GM23248 (cell line): ENCODE measurements at regions not wholly inside any gene's neighbourhood (a gene's known extent, or its start where the extent isn't known, plus 50 kb on each side); places are given as distances from the start of the nearest gene placed in this dataset.

Source experiments
- DNase-seq: peaks from one replicate; pipeline ENCODE4 v3.0.0-alpha.2; 2015
- H2AFZ ChIP-seq: fragments of 200-600 bp; sonication (generic); 2 replicates; pipeline ENCODE4 v1.6.1; 2016; ENCODE audit warnings: antibody characterized with exemption
- H3F3A ChIP-seq: fragments of 200-600 bp; sonication (generic); 2 replicates; pipeline ENCODE4 v1.6.1; 2016; ENCODE audit warnings: mild to moderate bottlenecking, antibody characterized with exemption, mixed run types; ENCODE audit not compliant: insufficient read depth
- H3K27ac ChIP-seq: fragments of 200-600 bp; sonication (generic); 2 replicates; pipeline ENCODE4 v1.5.1; 2016; ENCODE audit warnings: mild to moderate bottlenecking
- H3K27me3 ChIP-seq: fragments of 200-600 bp; sonication (generic); replicated peaks from 2 replicates; pipeline ENCODE4 v1.6.1; 2016; ENCODE audit warnings: mild to moderate bottlenecking; ENCODE audit not compliant: insufficient read depth
- H3K36me3 ChIP-seq: fragments of 200-600 bp; sonication (generic); 2 replicates; pipeline ENCODE4 v1.6.1; 2016; ENCODE audit warnings: low read depth, mild to moderate bottlenecking
- H3K4me1 ChIP-seq: fragments of 200-600 bp; sonication (generic); 2 replicates; pipeline ENCODE4 v1.6.1; 2016; ENCODE audit warnings: mild to moderate bottlenecking; ENCODE audit not compliant: insufficient read depth
- H3K4me2 ChIP-seq: fragments of 200-600 bp; sonication (generic); one replicate; pipeline ENCODE4 v1.6.1; 2016; ENCODE audit warnings: mild to moderate bottlenecking; ENCODE audit not compliant: unreplicated experiment
- H3K4me3 ChIP-seq: fragments of 200-600 bp; sonication (generic); 2 replicates; pipeline ENCODE4 v1.5.1; 2016; ENCODE audit warnings: mild to moderate bottlenecking
- H3K79me2 ChIP-seq: fragments of 200-600 bp; sonication (generic); 2 replicates; pipeline ENCODE4 v1.6.1; 2016; ENCODE audit warnings: mild to moderate bottlenecking; ENCODE audit not compliant: insufficient read depth
- H3K9ac ChIP-seq: fragments of 200-600 bp; sonication (generic); 2 replicates; pipeline ENCODE4 v1.6.1; 2016; ENCODE audit warnings: mild to moderate bottlenecking
- H3K9me2 ChIP-seq: fragments of 200-600 bp; sonication (generic); 2 replicates; pipeline ENCODE4 v1.6.1; 2016; ENCODE audit warnings: mixed run types, mild to moderate bottlenecking, moderate library complexity; ENCODE audit not compliant: insufficient read depth
- H3K9me3 ChIP-seq: fragments of 200-600 bp; sonication (generic); one replicate; pipeline ENCODE4 v1.6.1; 2017; ENCODE audit warnings: low read depth
- H4K20me1 ChIP-seq: fragments of 200-600 bp; sonication (generic); 2 replicates; pipeline ENCODE4 v1.6.0; 2016; ENCODE audit not compliant: insufficient read depth
- EZH2 ChIP-seq: fragments of 200-600 bp; sonication (generic); IDR thresholded peaks from 2 replicates; pipeline ENCODE4 v1.6.1; 2018; ENCODE audit warnings: antibody characterized with exemption, mild to moderate bottlenecking; ENCODE audit not compliant: insufficient read depth, poor library complexity, severe bottlenecking
- EZH2phosphoT487 ChIP-seq: fragments of 200-600 bp; sonication (generic); IDR thresholded peaks from 2 replicates; pipeline ENCODE4 v1.6.1; 2018; ENCODE audit warnings: antibody characterized with exemption, moderate library complexity, mild to moderate bottlenecking, low read depth; ENCODE audit not compliant: insufficient read depth
- WGBS, 2 experiments: methylation state at CpG; one replicate each; pipeline ENCODE4 v1.1.6; 2015 to 2017; ENCODE audit warnings: low lambda C conversion rate in 2 of 2, low coverage in 1 of 2; ENCODE audit errors: missing lambda C conversion rate in 2 of 2; 5-methylcytosine and 5-hydroxymethylcytosine counted together
- in situ Hi-C: fragments of 300-500 bp; cut with MboI; formaldehyde crosslinking; loops from 2 replicates; pipeline ENCODE4 v1.15.0; 2020

- 24 to 29% methylated on average over 7 of the region's 7 CpGs for WGBS, 2 experiments
- Histone ChIP-seq H3K4me1 (peaks cover 8% of the 10 kb centered on the region), H3K27ac (no peak overlapping the region), H3K27me3 (no peaks in the 10 kb centered on the region), H3K36me3 (no peaks in the 10 kb centered on the region), H3K4me2 (no peak overlapping the region), H3K9ac (no peak overlapping the region), H3K79me2 (no peaks in the 10 kb centered on the region), H3F3A (peaks cover 5% of the 10 kb centered on the region; the same call in 1 of the 2 replicates), H3K9me2 (no peaks in the 10 kb centered on the region), H4K20me1 (no peaks in the 10 kb centered on the region), H3K4me3 (no peak overlapping the region), H3K9me3 (no peaks in the 10 kb centered on the region), H2AFZ (no peak overlapping the region)
- TF ChIP-seq EZH2 (no peak), EZH2phosphoT487 (no peak)
- in situ Hi-C loops, result loop anchor here (10.0 to 25.0 kb wide), 2 partner anchors 209 to 229 kb away; no protein-coding TSS in a partner anchor
- DNase-seq, result peak; percentile 72
Measured at GRCh38 chr15:57866149-57866736, 159.7 kb downstream of the POLR2M start.

GRCh38 chr15:57867970-57868798 lies 161.7 kb downstream of the POLR2M start:
- Histone ChIP-seq H4K20me1 (no peaks in the 10 kb centered on the region), H3K4me3 (no peak overlapping the region), H3K79me2 (no peaks in the 10 kb centered on the region), H3K9ac (no peak overlapping the region), H3K27me3 (no peaks in the 10 kb centered on the region), H3K4me2 (no peak overlapping the region), H3K36me3 (no peaks in the 10 kb centered on the region), H3K27ac (no peak overlapping the region), H3K9me2 (no peaks in the 10 kb centered on the region), H3K9me3 (no peaks in the 10 kb centered on the region), H2AFZ (no peak overlapping the region), H3F3A (no peaks in the 10 kb centered on the region), H3K4me1 (peaks cover under 1% of the 10 kb centered on the region; the same call in 1 of the 2 replicates)
- TF ChIP-seq EZH2, result no peak
- no peak for TF ChIP-seq EZH2phosphoT487
- in situ Hi-C loops, result loop anchor here (10.0 to 25.0 kb wide), 2 partner anchors 207 to 231 kb away; no protein-coding TSS in a partner anchor
- 73 to 74% methylated on average over 16 of the region's 16 CpGs for WGBS, 2 experiments
- no peak for DNase-seq

GRCh38 chr15:57870667-57871066 lies 164.2 kb downstream of the POLR2M start:
- H2AFZ ChIP-seq, result no peak overlapping the region
- no peak overlapping the region for H3K4me2 ChIP-seq
- no peaks in the 10 kb centered on the region for H3F3A ChIP-seq
- no peak overlapping the region for H3K9ac ChIP-seq
- H3K9me3 ChIP-seq, result no peaks in the 10 kb centered on the region
- H3K4me3 ChIP-seq, result no peak overlapping the region
- DNase-seq, result no peak
- no peaks in the 10 kb centered on the region for H3K27me3 ChIP-seq
- H4K20me1 ChIP-seq, result no peaks in the 10 kb centered on the region
- H3K79me2 ChIP-seq, result no peaks in the 10 kb centered on the region
- H3K9me2 ChIP-seq, result no peaks in the 10 kb centered on the region
- WGBS, 2 experiments, result 88 to 90% methylated on average over 2 of the region's 2 CpGs
- no peak for TF ChIP-seq EZH2
- no peak for TF ChIP-seq EZH2phosphoT487
- H3K27ac ChIP-seq, result no peak overlapping the region
- in situ Hi-C loops, result loop anchor here (25.0 kb wide), 1 partner anchor 233 kb away; no protein-coding TSS in a partner anchor
- H3K4me1 ChIP-seq, result peaks cover 16% of the 10 kb centered on the region
- H3K36me3 ChIP-seq, result no peaks in the 10 kb centered on the region

- in situ Hi-C loops, result loop anchor here (25.0 kb wide), 1 partner anchor 235 kb away; no protein-coding TSS in a partner anchor
- WGBS, 2 experiments, result 49 to 62% methylated on average over 6 of the region's 6 CpGs
Measured at GRCh38 chr15:57872281-57873030, 165.9 kb downstream of the POLR2M start.

More at GRCh38 chr15:57872281-57873030, 165.9 kb downstream of the POLR2M start:
- Histone ChIP-seq H3K4me3 (no peak overlapping the region), H2AFZ (no peak overlapping the region), H4K20me1 (no peaks in the 10 kb centered on the region), H3K4me2 (no peak overlapping the region), H3K9me3 (no peaks in the 10 kb centered on the region), H3K9ac (no peak overlapping the region), H3K9me2 (no peaks in the 10 kb centered on the region), H3K79me2 (no peaks in the 10 kb centered on the region), H3K27ac (no peak overlapping the region), H3K4me1 (peaks cover 16% of the 10 kb centered on the region), H3K36me3 (no peaks in the 10 kb centered on the region), H3F3A (no peaks in the 10 kb centered on the region), H3K27me3 (no peaks in the 10 kb centered on the region)
- no peak for DNase-seq
- TF ChIP-seq EZH2 (no peak), EZH2phosphoT487 (no peak)
